Left ventricle myocardium superior (tissue), 1 donor: ENCODE measurements at regions not wholly inside any gene's neighbourhood (a gene's known extent, or its start where the extent isn't known, plus 50 kb on each side); places are given as distances from the start of the nearest gene placed in this dataset.

Experiments used
- ATAC-seq: fragments of 200-7000 bp; cut with Tn5 transposase; one replicate; pipeline ENCODE4 v1.9.1; 2020; ENCODE audit warnings: mild to moderate bottlenecking, moderate library complexity
- DNase-seq: peaks from one replicate; pipeline ENCODE4 v3.0.0-alpha.2; 2020
- intact Hi-C: fragments of 100-400 bp; cut with micrococcal nuclease; formaldehyde crosslinking; loops from one replicate; pipeline ENCODE4 v1.11.0; 2022
- donor health status: DM: no; HTN: yes; CAD: no; lungs with severe emphysema.

- DNase-seq, result no peak
- intact Hi-C loops, result no loop called here
- ATAC-seq, result no peak
Observed at GRCh38 chr22:48320048-48320682, 1507.5 kb downstream of the BRD1 start.

GRCh38 chr22:48319321-48320047 is 1508.2 kb downstream of the BRD1 start:
- intact Hi-C loops, result no loop called here
- ATAC-seq (no peak), DNase-seq (no peak)

GRCh38 chr22:48318575-48319320 is 1508.9 kb downstream of the BRD1 start:
- DNase-seq (no peak), ATAC-seq (no peak)
- intact Hi-C loops, result no loop called here

GRCh38 chr22:48318173-48318572 is 1509.5 kb downstream of the BRD1 start:
- DNase-seq, result no peak
- ATAC-seq, result no peak
- intact Hi-C loops, result no loop called here

GRCh38 chr22:48316257-48317250 is 1511.1 kb downstream of the BRD1 start:
- intact Hi-C loops, result no loop called here
- no peak for ATAC-seq
- no peak for DNase-seq

- intact Hi-C loops, result no loop called here
- DNase-seq (no peak), ATAC-seq (no peak)
Observed at GRCh38 chr22:48315439-48316256, 1512.0 kb downstream of the BRD1 start.

- intact Hi-C loops, result no loop called here
- DNase-seq, result no peak
- no peak for ATAC-seq
Observed at GRCh38 chr22:48314073-48314472, 1513.6 kb downstream of the BRD1 start.

- intact Hi-C loops, result no loop called here
Observed at GRCh38 chr22:48313175-48313830, 1514.4 kb downstream of the BRD1 start.

GRCh38 chr22:48310740-48311139 is 1516.9 kb downstream of the BRD1 start:
- ATAC-seq (no peak), DNase-seq (no peak)
- intact Hi-C loops, result no loop called here

More at GRCh38 chr22:48313175-48313830, 1514.4 kb downstream of the BRD1 start:
- DNase-seq (no peak), ATAC-seq (no peak)

- ATAC-seq, result no peak
- no peak for DNase-seq
- intact Hi-C loops, result no loop called here
Observed at GRCh38 chr22:48310289-48310688, 1517.4 kb downstream of the BRD1 start.

GRCh38 chr22:48309836-48310235 is 1517.8 kb downstream of the BRD1 start:
- DNase-seq (no peak), ATAC-seq (no peak)
- intact Hi-C loops, result no loop called here

GRCh38 chr22:48309115-48309705 is 1518.5 kb downstream of the BRD1 start:
- ATAC-seq (no peak), DNase-seq (no peak)
- intact Hi-C loops, result no loop called here

GRCh38 chr22:48307931-48308330 is 1519.7 kb downstream of the BRD1 start:
- ATAC-seq (no peak), DNase-seq (no peak)

GRCh38 chr22:48306785-48307510 is 1520.7 kb downstream of the BRD1 start:
- ATAC-seq (no peak), DNase-seq (no peak)
- intact Hi-C loops, result no loop called here

More at GRCh38 chr22:48307931-48308330, 1519.7 kb downstream of the BRD1 start:
- intact Hi-C loops, result no loop called here

GRCh38 chr22:48306284-48306683 is 1521.4 kb downstream of the BRD1 start:
- DNase-seq, result no peak
- intact Hi-C loops, result no loop called here
- ATAC-seq, result no peak

GRCh38 chr22:48305726-48306235 is 1521.9 kb downstream of the BRD1 start:
- intact Hi-C loops, result no loop called here
- ATAC-seq (no peak), DNase-seq (no peak)

- intact Hi-C loops, result no loop called here
- DNase-seq, result no peak
- ATAC-seq, result no peak
Observed at GRCh38 chr22:48303369-48303725, 1524.3 kb downstream of the BRD1 start.
